H9 (cell line): ENCODE measurements at regions not wholly inside any gene's neighbourhood (a gene's known extent, or its start where the extent isn't known, plus 50 kb on each side); places are given as distances from the start of the nearest gene placed in this dataset.

Experiments
- DNase-seq: peaks from one replicate; pipeline ENCODE4 v3.0.0-alpha.2; 2017
- H2AFZ ChIP-seq: one replicate; pipeline ENCODE4 v1.6.1; 2013; ENCODE audit warnings: mild to moderate bottlenecking, low read length, control low read depth, moderate library complexity
- H2AK5ac ChIP-seq: 2 replicates; pipeline ENCODE4 v1.6.1; 2013; ENCODE audit warnings: low read length, control low read depth, mixed read lengths; ENCODE audit not compliant: insufficient read length
- H2BK120ac ChIP-seq: one replicate; pipeline ENCODE4 v1.6.1; 2013; ENCODE audit warnings: low read depth, mild to moderate bottlenecking, low read length, control low read depth, inconsistent platforms; ENCODE audit not compliant: poor library complexity, severe bottlenecking
- H2BK12ac ChIP-seq: 2 replicates; pipeline ENCODE4 v1.6.1; 2013; ENCODE audit warnings: low read length, control low read depth, mixed read lengths, low read depth; ENCODE audit not compliant: insufficient read length
- H2BK15ac ChIP-seq: 2 replicates; pipeline ENCODE4 v1.6.1; 2013; ENCODE audit warnings: low read depth, low read length, control low read depth
- H2BK20ac ChIP-seq: one replicate; pipeline ENCODE4 v1.6.1; 2013; ENCODE audit warnings: low read depth, mild to moderate bottlenecking, low read length, control low read depth, inconsistent platforms; ENCODE audit not compliant: poor library complexity, severe bottlenecking
- H2BK5ac ChIP-seq: 2 replicates; pipeline ENCODE4 v1.6.1; 2013; ENCODE audit warnings: low read length, control low read depth, mixed read lengths; ENCODE audit not compliant: insufficient read length
- H3K14ac ChIP-seq: 2 replicates; pipeline ENCODE4 v1.6.1; 2013; ENCODE audit warnings: low read length, control low read depth; ENCODE audit not compliant: insufficient read depth
- H3K18ac ChIP-seq: 2 replicates; pipeline ENCODE4 v1.6.1; 2013; ENCODE audit warnings: low read depth, mild to moderate bottlenecking, mixed read lengths, low read length, control low read depth; ENCODE audit not compliant: insufficient read length
- H3K23ac ChIP-seq: 2 replicates; pipeline ENCODE4 v1.6.1; 2013; ENCODE audit warnings: low read length, control low read depth, mixed read lengths, low read depth; ENCODE audit not compliant: insufficient read length
- H3K23me2 ChIP-seq: 2 replicates; pipeline ENCODE4 v1.6.1; 2013; ENCODE audit warnings: low read depth, mild to moderate bottlenecking, mixed read lengths, low read length, control low read depth; ENCODE audit not compliant: insufficient read length, poor library complexity, severe bottlenecking
- H3K27ac ChIP-seq: 2 replicates; pipeline ENCODE4 v1.5.1; 2013; ENCODE audit warnings: low read length, control low read depth, mixed read lengths, low read depth; ENCODE audit not compliant: insufficient read length
- H3K27me3 ChIP-seq: 2 replicates; pipeline ENCODE4 v1.6.1; 2013; ENCODE audit warnings: low read length, control low read depth, inconsistent platforms; ENCODE audit not compliant: insufficient read depth
- H3K4ac ChIP-seq: 2 replicates; pipeline ENCODE4 v1.6.1; 2013; ENCODE audit warnings: low read depth, mild to moderate bottlenecking, control low read depth, inconsistent platforms, low read length, moderate library complexity
- H3K4me1 ChIP-seq: 2 replicates; pipeline ENCODE4 v1.6.1; 2013; ENCODE audit warnings: low read length, control low read depth, inconsistent platforms; ENCODE audit not compliant: insufficient read depth
- H3K4me2 ChIP-seq: 2 replicates; pipeline ENCODE4 v1.6.1; 2013; ENCODE audit warnings: low read length, control low read depth, mixed read lengths; ENCODE audit not compliant: insufficient read length, insufficient read depth
- H3K56ac ChIP-seq: 2 replicates; pipeline ENCODE4 v1.6.1; 2013; ENCODE audit warnings: low read depth, mild to moderate bottlenecking, mixed read lengths, low read length, control low read depth; ENCODE audit not compliant: insufficient read length
- H3K79me1 ChIP-seq: 2 replicates; pipeline ENCODE4 v1.6.1; 2013; ENCODE audit warnings: low read depth, mild to moderate bottlenecking, moderate library complexity, low read length, control low read depth, inconsistent platforms; ENCODE audit not compliant: insufficient read depth, poor library complexity, severe bottlenecking
- H3K79me2 ChIP-seq: 2 replicates; pipeline ENCODE4 v1.6.1; 2013; ENCODE audit warnings: low read length, control low read depth, inconsistent platforms; ENCODE audit not compliant: insufficient read depth
- H3K9ac ChIP-seq: 2 replicates; pipeline ENCODE4 v1.6.1; 2013; ENCODE audit warnings: low read length, control low read depth, mixed read lengths; ENCODE audit not compliant: insufficient read length; ENCODE audit errors: extremely low read depth
- H3K9me3 ChIP-seq: one replicate; pipeline ENCODE4 v1.6.1; 2013; ENCODE audit warnings: low read depth, low read length, inconsistent platforms; ENCODE audit not compliant: control insufficient read depth
- H3T11ph ChIP-seq: one replicate; pipeline ENCODE4 v1.6.1; 2013; ENCODE audit warnings: mild to moderate bottlenecking, low read length, control low read depth, inconsistent platforms
- H4K20me1 ChIP-seq: one replicate; pipeline ENCODE4 v1.6.1; 2013; ENCODE audit not compliant: control insufficient read depth, insufficient read length, insufficient read depth
- H4K5ac ChIP-seq: 2 replicates; pipeline ENCODE4 v1.6.1; 2013; ENCODE audit warnings: low read depth, mild to moderate bottlenecking, mixed read lengths, low read length, control low read depth; ENCODE audit not compliant: insufficient read length
- H4K8ac ChIP-seq: replicated peaks from 2 replicates; pipeline ENCODE4 v1.6.1; 2013; ENCODE audit warnings: low read length, control low read depth, mixed read lengths, low read depth; ENCODE audit not compliant: insufficient read length
- H4K91ac ChIP-seq: 2 replicates; pipeline ENCODE4 v1.6.1; 2013; ENCODE audit warnings: low read depth, mild to moderate bottlenecking, moderate library complexity, mixed read lengths, low read length, control low read depth; ENCODE audit not compliant: insufficient read length
- H3K27ac Mint-ChIP-seq, 3 experiments: 2 replicates in 2 of 3; 3 replicates in 1 of 3; pipeline ENCODE4 v1.8.0; 2020 to 2021; ENCODE audit warnings: mixed read lengths in 3 of 3, mild to moderate bottlenecking in 1 of 3, moderate library complexity in 1 of 3
- H3K27me3 Mint-ChIP-seq: 2 replicates; pipeline ENCODE4 v1.8.0; 2021; ENCODE audit warnings: low read depth, mild to moderate bottlenecking, moderate library complexity, mixed read lengths
- H3K36me3 Mint-ChIP-seq, 3 experiments: 2 replicates in 2 of 3; 3 replicates in 1 of 3; pipeline ENCODE4 v1.8.0; 2020 to 2021; ENCODE audit warnings: low read depth in 3 of 3, mixed read lengths in 3 of 3; ENCODE audit not compliant: insufficient read depth in 1 of 3
- H3K4me1 Mint-ChIP-seq, 2 experiments: 2 replicates each; pipeline ENCODE4 v1.8.0; 2020; ENCODE audit warnings: mixed read lengths in 2 of 2
- H3K4me3 Mint-ChIP-seq, 2 experiments: 2 replicates in 1 of 2; 3 replicates in 1 of 2; pipeline ENCODE4 v1.8.0; 2020 to 2021; ENCODE audit warnings: mild to moderate bottlenecking in 2 of 2, mixed read lengths in 2 of 2, moderate library complexity in 1 of 2
- H3K9me3 Mint-ChIP-seq, 2 experiments: 2 replicates in 1 of 2; 3 replicates in 1 of 2; pipeline ENCODE4 v1.8.0; 2020; ENCODE audit warnings: mild to moderate bottlenecking in 2 of 2, mixed read lengths in 2 of 2, moderate library complexity in 1 of 2
- TF ChIP-seq, protein P1 (sequence below): fragments of 200-600 bp; sonication (generic); conservative IDR thresholded peaks from 3 replicates; pipeline ENCODE4 v1.8.0; 2021; ENCODE audit warnings: antibody characterized with exemption, mild to moderate bottlenecking

DNA sequence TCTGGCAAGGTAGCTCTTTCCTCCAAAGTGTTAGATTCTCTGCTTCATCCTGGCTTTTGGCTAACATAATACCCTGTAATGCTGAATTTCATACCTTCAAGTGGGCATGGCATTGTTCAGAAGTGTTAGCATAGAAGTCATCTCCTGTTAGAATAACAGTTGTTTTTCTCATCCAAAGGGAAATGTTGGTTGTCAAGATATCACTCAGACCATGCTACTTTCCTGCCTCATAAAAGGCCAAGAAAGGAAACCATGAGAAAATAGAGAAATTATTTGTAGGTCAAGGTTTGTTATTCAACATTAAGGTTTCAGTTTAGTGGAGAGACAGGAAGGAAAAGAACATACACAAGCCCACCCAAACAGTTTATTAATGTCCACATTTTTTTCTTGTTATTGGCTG is 472.5 kb downstream of the ARHGEF28 start:
- no peak overlapping the region for H3K4me2 ChIP-seq
- no peak overlapping the region for H4K91ac ChIP-seq
- no peak overlapping the region for H3K4ac ChIP-seq
- Mint-ChIP-seq H3K4me1 (0 out of 4 replicates have a peak, but pooled peaks cover 0 to under 1% of the 10 kb centered on the region in 2 experiments), H3K27me3 (no peaks in the 10 kb centered on the region), H3K36me3 (peaks cover 4 to 7% (median 5%) of the 10 kb centered on the region in 3 experiments; a peak in 3 of 7 replicates), H3K4me3 (no peak overlapping the region), H3K27ac (no peak overlapping the region), H3K9me3 (peaks cover 5 to 6% of the 10 kb centered on the region in 2 experiments; a peak in 3 of 5 replicates)
- no peak for DNase-seq
- no peak overlapping the region for H3K18ac ChIP-seq
- H2BK120ac ChIP-seq: no peak overlapping the region
- H3K79me2 ChIP-seq: no peaks in the 10 kb centered on the region
- no peak overlapping the region for H3T11ph ChIP-seq
- H3K79me1 ChIP-seq: no peaks in the 10 kb centered on the region
- no peak overlapping the region for H2BK12ac ChIP-seq
- H3K9ac ChIP-seq: no peak overlapping the region
- H4K5ac ChIP-seq: no peak overlapping the region
- H3K27ac ChIP-seq: no peak overlapping the region
- TF ChIP-seq, protein P1, sequence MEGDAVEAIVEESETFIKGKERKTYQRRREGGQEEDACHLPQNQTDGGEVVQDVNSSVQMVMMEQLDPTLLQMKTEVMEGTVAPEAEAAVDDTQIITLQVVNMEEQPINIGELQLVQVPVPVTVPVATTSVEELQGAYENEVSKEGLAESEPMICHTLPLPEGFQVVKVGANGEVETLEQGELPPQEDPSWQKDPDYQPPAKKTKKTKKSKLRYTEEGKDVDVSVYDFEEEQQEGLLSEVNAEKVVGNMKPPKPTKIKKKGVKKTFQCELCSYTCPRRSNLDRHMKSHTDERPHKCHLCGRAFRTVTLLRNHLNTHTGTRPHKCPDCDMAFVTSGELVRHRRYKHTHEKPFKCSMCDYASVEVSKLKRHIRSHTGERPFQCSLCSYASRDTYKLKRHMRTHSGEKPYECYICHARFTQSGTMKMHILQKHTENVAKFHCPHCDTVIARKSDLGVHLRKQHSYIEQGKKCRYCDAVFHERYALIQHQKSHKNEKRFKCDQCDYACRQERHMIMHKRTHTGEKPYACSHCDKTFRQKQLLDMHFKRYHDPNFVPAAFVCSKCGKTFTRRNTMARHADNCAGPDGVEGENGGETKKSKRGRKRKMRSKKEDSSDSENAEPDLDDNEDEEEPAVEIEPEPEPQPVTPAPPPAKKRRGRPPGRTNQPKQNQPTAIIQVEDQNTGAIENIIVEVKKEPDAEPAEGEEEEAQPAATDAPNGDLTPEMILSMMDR: no peak
- no peak overlapping the region for H3K14ac ChIP-seq
- H2BK20ac ChIP-seq: no peak overlapping the region
- H2BK5ac ChIP-seq: no peak overlapping the region
- no peaks in the 10 kb centered on the region for H3K9me3 ChIP-seq
- H3K23ac ChIP-seq: no peak overlapping the region
- H3K4me1 ChIP-seq: no peaks in the 10 kb centered on the region
- no peak overlapping the region for H2AK5ac ChIP-seq
- H2BK15ac ChIP-seq: no peak overlapping the region
- no peak overlapping the region for H2AFZ ChIP-seq
- H3K23me2 ChIP-seq: no peaks in the 10 kb centered on the region
- no peak overlapping the region for H3K56ac ChIP-seq
- H3K27me3 ChIP-seq: no peaks in the 10 kb centered on the region
- H4K8ac ChIP-seq: no peak overlapping the region
- no peaks in the 10 kb centered on the region for H4K20me1 ChIP-seq
